OCI-LY1 (cell line): ENCODE measurements at regions not wholly inside any gene's neighbourhood (a gene's known extent, or its start where the extent isn't known, plus 50 kb on each side); places are given as distances from the start of the nearest gene placed in this dataset.

Experiments used
- H2AFZ ChIP-seq: fragments of 200-600 bp; sonication (generic), shearing (Covaris generic); 2 replicates; pipeline ENCODE4 v1.6.0; 2014; ENCODE audit warnings: antibody characterized with exemption, mild to moderate bottlenecking, low read length
- H3F3A ChIP-seq: fragments of 200-600 bp; sonication (generic), shearing (Covaris generic); 2 replicates; pipeline ENCODE4 v1.6.0; 2014; ENCODE audit warnings: mild to moderate bottlenecking, antibody characterized with exemption, low read length, moderate library complexity; ENCODE audit not compliant: insufficient read depth
- H3K27ac ChIP-seq: fragments of 200-600 bp; sonication (generic); 2 replicates; pipeline ENCODE4 v1.5.1; 2014; ENCODE audit warnings: low read length, mixed run types, mild to moderate bottlenecking, low read depth; ENCODE audit not compliant: poor library complexity, severe bottlenecking
- H3K27me3 ChIP-seq: fragments of 200-600 bp; sonication (generic); 2 replicates; pipeline ENCODE4 v1.6.0; 2014; ENCODE audit warnings: antibody characterized with exemption, mild to moderate bottlenecking, low read length, moderate library complexity; ENCODE audit not compliant: insufficient read depth
- H3K36me3 ChIP-seq: fragments of 200-600 bp; sonication (generic); 2 replicates; pipeline ENCODE4 v1.6.1; 2014; ENCODE audit warnings: mild to moderate bottlenecking, antibody characterized with exemption, low read length, moderate library complexity, mixed read lengths; ENCODE audit not compliant: insufficient read depth
- H3K4me1 ChIP-seq: fragments of 200-600 bp; sonication (generic); 2 replicates; pipeline ENCODE4 v1.5.1; 2014; ENCODE audit warnings: mild to moderate bottlenecking, low read length, moderate library complexity; ENCODE audit not compliant: insufficient read depth, severe bottlenecking
- H3K4me2 ChIP-seq: fragments of 200-600 bp; sonication (generic), shearing (Covaris generic); 2 replicates; pipeline ENCODE4 v1.6.1; 2014; ENCODE audit warnings: low read length
- H3K4me3 ChIP-seq: fragments of 200-600 bp; sonication (generic); 2 replicates; pipeline ENCODE4 v1.5.1; 2014; ENCODE audit warnings: low read length, low read depth, mild to moderate bottlenecking, mixed read lengths; ENCODE audit not compliant: poor library complexity, severe bottlenecking
- H3K79me2 ChIP-seq: fragments of 200-600 bp; shearing (Covaris generic); 2 replicates; pipeline ENCODE4 v1.6.1; 2016; ENCODE audit warnings: mixed run types, low read length, mixed read lengths; ENCODE audit not compliant: insufficient read depth
- H3K9ac ChIP-seq: fragments of 200-600 bp; sonication (generic), shearing (Covaris generic); 2 replicates; pipeline ENCODE4 v1.6.1; 2014; ENCODE audit warnings: mild to moderate bottlenecking, low read length, mixed read lengths
- H3K9me2 ChIP-seq: fragments of 200-600 bp; sonication (generic), shearing (Covaris generic); 2 replicates; pipeline ENCODE4 v1.6.1; 2014; ENCODE audit warnings: low read depth, mild to moderate bottlenecking, low read length, mixed read lengths
- H3K9me3 ChIP-seq: fragments of 200-600 bp; shearing (Covaris generic); 2 replicates; pipeline ENCODE4 v1.6.1; 2014; ENCODE audit warnings: low read length, mixed read lengths
- H4K20me1 ChIP-seq: fragments of 200-600 bp; sonication (generic), shearing (Covaris generic); 2 replicates; pipeline ENCODE4 v1.6.0; 2016; ENCODE audit warnings: mild to moderate bottlenecking, low read length; ENCODE audit not compliant: insufficient read depth
- CTCF ChIP-seq: fragments of 200-600 bp; sonication (generic), shearing (Covaris generic); IDR thresholded peaks from 2 replicates; pipeline ENCODE4 v1.5.1; 2017; ENCODE audit warnings: mild to moderate bottlenecking, antibody characterized with exemption, low read length, moderate library complexity, mixed read lengths
- EZH2 ChIP-seq: fragments of 200-600 bp; sonication (generic), shearing (Covaris generic); IDR thresholded peaks from 2 replicates; pipeline ENCODE4 v1.8.0; 2017; ENCODE audit warnings: borderline replicate concordance, mixed run types, mild to moderate bottlenecking, antibody characterized with exemption, low read length, moderate library complexity, mixed read lengths

GRCh38 chr22:48504519-48505140, 1323.0 kb downstream of the BRD1 start:
- TF ChIP-seq CTCF: no peak
- Histone ChIP-seq H3K9ac (no peak overlapping the region), H3K27me3 (peaks cover 4% of the 10 kb centered on the region; the same call in 1 of the 2 replicates), H3F3A (no peaks in the 10 kb centered on the region), H3K4me1 (no peaks in the 10 kb centered on the region), H3K36me3 (no peaks in the 10 kb centered on the region), H4K20me1 (no peaks in the 10 kb centered on the region), H3K9me2 (no peaks in the 10 kb centered on the region), H3K4me2 (no peak overlapping the region), H3K4me3 (no peak overlapping the region), H2AFZ (no peak overlapping the region), H3K27ac (no peak overlapping the region), H3K9me3 (no peaks in the 10 kb centered on the region), H3K79me2 (no peaks in the 10 kb centered on the region)

GRCh38 chr22:48503876-48504275, 1323.8 kb downstream of the BRD1 start:
- H3K36me3 ChIP-seq: no peaks in the 10 kb centered on the region
- no peaks in the 10 kb centered on the region for H3K9me3 ChIP-seq
- H3K9me2 ChIP-seq: no peaks in the 10 kb centered on the region
- H4K20me1 ChIP-seq: no peaks in the 10 kb centered on the region
- TF ChIP-seq EZH2 (no peak), CTCF (no peak)
- no peaks in the 10 kb centered on the region for H3K79me2 ChIP-seq
- peaks cover 4% of the 10 kb centered on the region; the same call in 1 of the 2 replicates for H3K27me3 ChIP-seq
- H3K4me3 ChIP-seq: no peak overlapping the region
- no peak overlapping the region for H2AFZ ChIP-seq
- H3K9ac ChIP-seq: no peak overlapping the region
- H3K4me1 ChIP-seq: no peaks in the 10 kb centered on the region
- H3F3A ChIP-seq: no peaks in the 10 kb centered on the region
- H3K27ac ChIP-seq: no peak overlapping the region
- H3K4me2 ChIP-seq: no peak overlapping the region

- H3K9me3 ChIP-seq: no peaks in the 10 kb centered on the region
- no peaks in the 10 kb centered on the region for H3K4me1 ChIP-seq
- H3K79me2 ChIP-seq: no peaks in the 10 kb centered on the region
- H3K9me2 ChIP-seq: no peaks in the 10 kb centered on the region
- no peak overlapping the region for H2AFZ ChIP-seq
- H3K36me3 ChIP-seq: no peaks in the 10 kb centered on the region
- H3K4me2 ChIP-seq: no peak overlapping the region
- H3K27ac ChIP-seq: no peak overlapping the region
- no peak overlapping the region for H3K4me3 ChIP-seq
- H3K27me3 ChIP-seq: peaks cover 4% of the 10 kb centered on the region; the same call in 1 of the 2 replicates
- H3F3A ChIP-seq: no peaks in the 10 kb centered on the region
- TF ChIP-seq EZH2: no peak
- TF ChIP-seq CTCF: no peak
- H4K20me1 ChIP-seq: no peaks in the 10 kb centered on the region
- no peak overlapping the region for H3K9ac ChIP-seq
These were observed 1324.5 kb downstream of the BRD1 start for GRCh38 chr22:48503035-48503625.
